A673 (cell line): ENCODE measurements at regions not wholly inside any gene's neighbourhood (a gene's known extent, or its start where the extent isn't known, plus 50 kb on each side); places are given as distances from the start of the nearest gene placed in this dataset.

Experiments
- EZH2 ChIP-seq: fragments of 200-600 bp; sonication (generic); IDR thresholded peaks from 2 replicates; pipeline ENCODE4 v1.6.1; 2017; ENCODE audit warnings: borderline replicate concordance, low read depth, mild to moderate bottlenecking, mixed read lengths, antibody characterized with exemption, low read length; ENCODE audit not compliant: poor library complexity, severe bottlenecking
- TF ChIP-seq, protein P1 (sequence below): fragments of 300-800, 200-600 bp; sonication (generic); conservative IDR thresholded peaks from 2 replicates; pipeline ENCODE4 v1.5.1; 2017; ENCODE audit warnings: low read depth, mild to moderate bottlenecking, antibody characterized with exemption, low read length, moderate library complexity, mixed read lengths

DNA sequence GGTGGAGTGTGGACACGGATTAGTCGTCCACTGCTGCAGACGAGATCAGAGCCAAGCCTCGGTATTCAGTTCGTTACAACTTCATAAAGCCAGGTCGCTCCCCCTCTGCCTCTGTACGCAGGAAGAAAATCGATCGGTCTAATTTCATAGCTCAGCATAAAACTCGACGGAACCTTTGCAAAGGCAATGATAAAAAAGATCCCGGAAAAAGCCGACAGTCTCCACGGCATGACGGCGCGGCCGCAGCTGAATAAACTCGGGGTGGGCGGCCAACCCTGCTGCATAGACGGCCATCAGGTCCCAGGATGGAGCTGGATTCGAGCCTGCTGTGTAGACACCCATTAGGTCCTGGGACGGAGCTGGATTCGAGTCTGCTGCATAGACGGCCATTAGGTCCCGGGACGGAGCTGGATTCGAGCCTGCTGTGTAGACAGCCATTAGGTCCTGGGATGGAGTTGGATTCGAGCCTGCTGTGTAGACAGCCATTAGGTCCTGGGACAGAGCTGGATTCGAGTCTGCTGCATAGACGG, 113.8 kb upstream of the PPP2R3B start:
- TF ChIP-seq EZH2 = no peak
- TF ChIP-seq, protein P1, sequence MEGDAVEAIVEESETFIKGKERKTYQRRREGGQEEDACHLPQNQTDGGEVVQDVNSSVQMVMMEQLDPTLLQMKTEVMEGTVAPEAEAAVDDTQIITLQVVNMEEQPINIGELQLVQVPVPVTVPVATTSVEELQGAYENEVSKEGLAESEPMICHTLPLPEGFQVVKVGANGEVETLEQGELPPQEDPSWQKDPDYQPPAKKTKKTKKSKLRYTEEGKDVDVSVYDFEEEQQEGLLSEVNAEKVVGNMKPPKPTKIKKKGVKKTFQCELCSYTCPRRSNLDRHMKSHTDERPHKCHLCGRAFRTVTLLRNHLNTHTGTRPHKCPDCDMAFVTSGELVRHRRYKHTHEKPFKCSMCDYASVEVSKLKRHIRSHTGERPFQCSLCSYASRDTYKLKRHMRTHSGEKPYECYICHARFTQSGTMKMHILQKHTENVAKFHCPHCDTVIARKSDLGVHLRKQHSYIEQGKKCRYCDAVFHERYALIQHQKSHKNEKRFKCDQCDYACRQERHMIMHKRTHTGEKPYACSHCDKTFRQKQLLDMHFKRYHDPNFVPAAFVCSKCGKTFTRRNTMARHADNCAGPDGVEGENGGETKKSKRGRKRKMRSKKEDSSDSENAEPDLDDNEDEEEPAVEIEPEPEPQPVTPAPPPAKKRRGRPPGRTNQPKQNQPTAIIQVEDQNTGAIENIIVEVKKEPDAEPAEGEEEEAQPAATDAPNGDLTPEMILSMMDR = no peak
